HG02588 (cell line): ENCODE measurements at regions not wholly inside any gene's neighbourhood (a gene's known extent, or its start where the extent isn't known, plus 50 kb on each side); places are given as distances from the start of the nearest gene placed in this dataset.

ENCODE experiments used
- ATAC-seq: cut with Tn5 transposase; IDR thresholded peaks from one replicate; pipeline ENCODE4 v1.9.1; 2021; ENCODE audit warnings: mild to moderate bottlenecking, moderate library complexity; ENCODE audit not compliant: unreplicated experiment

DNA sequence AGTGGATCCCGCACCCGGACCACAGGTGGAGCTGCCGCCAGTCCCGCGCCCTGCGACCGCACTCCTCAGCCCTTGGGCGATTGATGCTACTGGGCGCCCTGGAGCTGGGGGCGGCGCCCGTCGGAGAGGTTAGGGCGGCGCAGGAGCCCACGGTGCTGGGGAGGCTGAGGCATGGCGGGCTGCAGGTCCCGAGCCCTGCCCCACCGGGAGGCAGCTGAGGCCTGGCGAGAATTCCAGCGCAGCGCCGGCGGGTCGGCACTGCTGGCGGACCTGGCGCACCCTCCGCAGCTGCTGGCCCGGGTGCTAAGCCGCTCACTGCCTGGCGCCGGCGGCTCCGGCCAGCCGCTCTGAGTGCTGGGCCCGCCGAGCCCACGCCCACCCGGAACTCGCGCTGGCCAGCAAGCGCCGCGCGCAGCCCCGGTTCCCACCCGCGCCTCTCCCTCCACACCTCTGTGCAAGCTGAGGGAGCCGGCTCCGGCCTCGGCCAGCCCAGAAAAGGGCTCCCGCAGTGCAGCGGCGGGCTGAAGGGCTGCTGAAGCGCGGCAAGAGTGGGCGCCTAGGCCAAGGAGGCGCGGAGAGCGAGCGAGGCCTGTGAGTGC, 1256.5 kb downstream of the STIM2 start:
- no peak for ATAC-seq

DNA sequence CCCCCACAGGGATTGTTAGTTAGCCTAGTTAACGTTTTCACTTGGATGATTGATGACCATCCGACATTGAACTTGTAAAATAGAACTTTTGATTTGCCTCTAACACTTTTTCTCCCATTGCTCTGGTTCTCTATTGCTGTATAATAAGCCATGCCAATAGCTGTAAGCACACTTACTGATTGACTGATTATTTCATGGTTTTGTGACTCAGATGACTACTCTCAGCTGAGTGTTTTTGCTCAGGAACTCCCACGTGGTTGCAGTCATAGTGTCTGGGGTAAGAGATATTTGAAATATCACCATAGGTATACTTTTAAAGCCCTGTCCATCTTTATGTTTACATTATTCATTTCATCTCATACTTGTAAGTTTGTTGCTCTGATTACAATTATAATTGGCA, 1285.5 kb downstream of the STIM2 start:
- no peak for ATAC-seq

DNA sequence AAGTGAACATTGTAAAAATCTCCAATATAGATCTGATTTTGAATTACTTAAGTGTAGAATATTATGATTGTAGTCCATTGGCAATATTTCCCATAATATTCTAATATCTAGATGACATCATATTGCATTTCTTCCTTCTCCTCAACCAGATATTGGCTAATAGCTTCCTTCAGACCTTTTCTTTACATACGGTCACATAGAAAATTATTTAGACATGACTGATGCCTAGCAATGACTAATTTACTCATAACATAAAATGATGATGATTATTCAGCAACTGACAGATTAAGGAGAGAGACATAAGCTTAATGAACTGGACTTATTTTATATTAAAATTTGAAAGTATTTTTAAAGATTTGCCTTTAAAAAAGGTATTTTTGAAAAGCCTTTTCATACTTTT, 1287.6 kb downstream of the STIM2 start:
- no peak for ATAC-seq

DNA sequence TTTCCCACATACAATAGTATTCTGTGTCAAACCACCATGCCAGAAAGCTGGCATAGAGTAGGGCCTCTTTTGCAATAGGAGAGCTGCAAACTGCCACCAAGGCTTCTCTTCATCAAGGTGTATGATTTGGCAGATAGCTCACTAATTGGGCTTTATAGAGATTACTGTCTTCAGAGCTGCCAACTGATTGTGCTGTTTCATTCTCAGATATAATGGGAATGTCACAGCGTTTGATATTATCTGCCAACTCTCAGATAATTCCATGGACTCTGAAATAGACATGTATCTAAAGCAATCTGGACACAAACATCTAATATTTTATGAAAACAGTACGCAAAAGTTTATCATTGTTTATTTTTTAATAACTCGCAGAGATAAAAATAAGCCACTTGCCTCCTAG, 1289.1 kb downstream of the STIM2 start:
- ATAC-seq = no peak

DNA sequence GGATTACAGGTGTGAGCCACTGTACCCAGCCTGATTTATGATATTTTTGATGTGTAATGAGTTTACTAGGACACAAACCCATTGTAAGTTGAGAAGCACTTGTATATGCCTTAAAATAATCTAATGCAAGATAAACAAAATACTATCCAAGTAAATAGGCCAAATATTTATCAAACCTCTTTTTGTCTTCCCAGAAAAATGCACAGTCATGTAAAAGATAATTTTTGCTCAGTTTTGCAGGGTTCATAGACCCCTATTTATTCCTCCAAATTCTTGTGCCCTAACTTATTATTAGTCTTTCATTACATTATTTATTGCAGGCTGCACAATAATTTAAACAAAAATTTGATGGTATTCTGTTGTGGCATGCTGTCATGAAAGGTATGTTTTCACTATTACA, 1290.7 kb downstream of the STIM2 start:
- no peak for ATAC-seq

DNA sequence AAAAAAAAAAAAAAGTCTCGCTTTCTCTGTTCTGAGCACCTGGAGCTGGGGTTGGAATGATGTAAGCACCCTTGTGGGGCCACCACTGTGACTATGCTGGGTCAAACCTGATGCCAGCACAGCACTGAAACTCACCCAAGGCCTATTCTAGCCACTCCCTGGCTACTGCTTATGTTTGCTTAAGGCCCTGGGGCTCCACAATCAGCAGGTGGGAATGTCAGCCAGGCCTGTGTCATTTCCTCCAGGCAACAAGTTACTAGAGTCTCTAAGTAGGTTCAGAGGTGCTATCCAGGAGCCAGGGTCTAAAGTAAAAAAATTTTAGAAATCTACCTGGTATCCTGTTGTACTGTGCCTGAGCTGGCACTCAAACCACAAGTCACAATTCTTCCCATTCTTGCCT, 1306.8 kb downstream of the STIM2 start:
- ATAC-seq = no peak

DNA sequence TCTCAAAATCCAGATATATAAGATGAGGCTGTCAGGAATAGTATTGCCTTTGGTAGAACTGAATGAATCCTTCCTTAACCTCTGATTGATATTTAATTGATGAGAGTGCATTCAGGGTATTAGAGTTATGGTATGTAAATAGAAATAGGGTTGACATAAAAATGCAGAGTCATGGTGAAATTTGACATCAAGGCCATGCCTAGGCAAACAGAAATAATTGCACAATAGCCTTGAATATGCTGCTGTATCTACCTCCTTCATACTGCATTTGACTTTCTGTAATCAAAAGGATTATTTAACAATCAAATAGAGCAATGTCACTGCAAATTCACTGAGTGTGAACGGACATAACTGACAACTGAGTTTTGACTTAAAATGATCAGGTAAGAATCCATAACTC, 1316.3 kb downstream of the STIM2 start:
- no peak for ATAC-seq

DNA sequence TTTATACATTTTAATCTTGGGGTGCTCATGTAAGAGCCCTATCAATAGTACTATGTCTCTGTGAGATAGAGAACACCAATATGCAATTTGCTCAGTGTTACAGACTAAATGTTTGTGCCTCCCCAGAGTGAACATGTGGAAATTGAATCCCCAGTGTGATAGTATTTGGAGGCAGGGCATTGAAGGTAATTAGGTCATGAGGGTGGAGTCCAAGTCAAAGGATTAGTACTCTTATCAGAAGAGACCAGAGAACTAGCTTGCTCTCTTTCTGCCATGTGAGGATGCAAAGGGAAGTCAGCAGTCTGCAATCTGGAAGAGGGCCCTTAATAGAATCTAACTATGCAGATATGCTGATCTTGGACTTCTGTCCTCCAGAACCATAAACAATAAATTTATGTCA, 1317.0 kb downstream of the STIM2 start:
- ATAC-seq = no peak

DNA sequence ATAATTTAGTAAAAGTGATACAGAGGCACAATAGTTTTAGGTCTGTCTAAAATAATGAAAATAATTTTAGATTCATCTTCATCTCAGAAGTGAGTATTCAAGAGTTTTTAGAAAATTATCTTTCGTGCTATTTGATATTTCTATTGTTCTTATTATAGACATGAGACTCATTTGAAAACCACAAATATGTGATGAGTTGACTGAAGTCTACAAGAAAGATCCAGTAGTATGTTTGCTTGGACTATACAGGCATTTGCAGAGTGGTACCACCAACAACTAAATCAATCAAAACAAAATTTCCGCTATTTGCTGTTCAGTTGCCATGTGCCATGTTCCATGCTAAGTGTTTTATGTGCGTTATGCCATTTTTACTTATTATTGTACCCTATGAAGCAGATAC, 1318.5 kb downstream of the STIM2 start:
- ATAC-seq = no peak

DNA sequence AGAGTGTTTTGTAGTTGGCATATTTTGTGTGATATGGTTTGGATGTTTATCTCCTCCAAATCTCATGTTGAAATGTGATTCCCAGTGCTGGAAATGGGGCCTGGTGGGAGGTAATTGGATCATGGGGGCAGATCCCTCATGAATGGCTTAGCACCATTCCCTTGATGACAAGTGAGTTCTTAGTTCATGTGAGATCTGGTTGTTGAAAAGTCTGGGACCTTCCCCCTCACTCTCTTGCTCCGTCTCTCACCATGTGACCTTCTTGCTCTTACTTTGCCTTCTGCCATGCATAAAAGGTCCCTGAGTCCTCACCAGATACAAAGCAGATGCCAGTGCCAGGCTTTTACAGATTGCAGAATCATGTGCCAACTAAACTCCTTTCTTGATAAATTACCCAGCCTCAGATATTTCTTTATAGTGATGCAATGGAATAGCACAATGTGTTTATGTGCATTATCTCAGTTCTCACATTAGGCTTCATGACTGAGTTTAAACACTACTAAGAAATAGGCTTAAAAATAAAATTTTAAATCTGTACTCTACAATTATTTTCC, 1348.8 kb downstream of the STIM2 start:
- no peak for ATAC-seq

DNA sequence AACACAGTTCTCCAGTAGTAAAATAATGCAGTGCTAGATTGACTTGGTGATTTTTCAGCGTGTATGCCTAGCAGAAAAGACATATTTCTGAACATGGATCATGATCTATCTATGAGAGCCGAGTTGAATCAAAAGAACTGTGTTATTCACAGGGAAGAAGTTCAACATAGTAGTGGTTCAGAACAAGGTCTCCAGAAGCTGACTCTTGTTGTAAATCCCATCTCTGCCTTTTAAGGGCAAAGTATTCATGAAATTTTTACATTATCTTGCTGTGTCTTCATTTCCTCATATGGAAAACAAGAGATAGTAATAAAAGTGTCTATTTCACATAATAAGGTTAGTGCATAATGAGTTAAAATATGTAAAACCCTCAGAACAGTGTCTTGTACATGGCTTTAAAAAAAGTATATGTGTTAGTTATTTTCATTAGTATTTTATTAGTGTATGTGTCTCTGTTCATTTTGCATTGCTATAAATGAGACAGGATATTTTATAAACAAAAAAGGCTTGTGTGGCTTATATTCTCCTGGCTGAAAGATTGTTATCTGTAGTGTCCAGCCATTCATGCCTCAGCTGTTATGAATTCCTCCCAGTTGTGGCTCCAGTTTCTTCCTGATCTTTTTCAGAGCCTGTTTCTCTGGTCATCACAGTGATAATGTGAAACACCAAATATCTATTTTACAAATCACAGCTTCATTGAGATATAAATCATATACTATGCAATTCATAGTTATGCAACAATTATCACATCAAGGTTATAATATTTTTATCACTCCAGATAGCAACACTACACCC, 1351.2 kb downstream of the STIM2 start:
- no peak for ATAC-seq

DNA sequence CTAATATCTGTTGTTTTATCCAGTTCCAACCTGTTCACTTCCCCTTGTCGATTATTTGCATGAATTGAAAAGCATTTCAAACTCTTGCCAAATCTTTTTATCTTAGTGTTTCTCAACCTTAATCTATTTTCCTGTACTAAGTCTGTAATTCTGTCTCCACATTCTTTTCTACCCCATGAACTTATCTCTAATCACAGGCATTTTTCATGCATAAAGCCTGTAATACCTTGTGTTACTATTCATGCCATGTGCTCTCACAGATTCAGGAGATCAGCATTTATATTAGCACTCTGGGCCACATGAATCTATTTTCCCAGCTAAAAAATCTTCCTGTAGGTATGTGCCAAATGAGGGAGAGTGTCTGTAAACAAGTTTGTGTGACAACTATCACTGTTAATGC, 1360.9 kb downstream of the STIM2 start:
- no peak for ATAC-seq

DNA sequence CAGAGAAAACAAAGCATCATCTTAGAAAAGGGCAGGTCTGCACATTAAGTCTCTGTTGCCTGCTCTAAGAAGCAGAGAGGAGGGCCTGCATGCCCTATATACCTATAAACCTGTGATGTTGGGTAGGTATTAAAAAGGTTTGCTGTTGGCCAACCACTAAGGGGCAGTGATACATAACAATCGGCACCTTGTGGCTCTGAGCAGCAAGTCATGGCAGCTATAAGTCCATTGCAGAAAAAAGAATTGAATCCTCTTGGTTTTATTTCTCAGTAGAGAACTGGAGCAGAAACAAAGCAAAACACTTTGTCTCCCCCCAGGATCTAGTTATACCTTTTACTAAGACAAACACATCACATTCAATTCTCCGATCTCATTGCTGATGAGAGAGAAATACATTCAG, 1364.4 kb downstream of the STIM2 start:
- no peak for ATAC-seq

DNA sequence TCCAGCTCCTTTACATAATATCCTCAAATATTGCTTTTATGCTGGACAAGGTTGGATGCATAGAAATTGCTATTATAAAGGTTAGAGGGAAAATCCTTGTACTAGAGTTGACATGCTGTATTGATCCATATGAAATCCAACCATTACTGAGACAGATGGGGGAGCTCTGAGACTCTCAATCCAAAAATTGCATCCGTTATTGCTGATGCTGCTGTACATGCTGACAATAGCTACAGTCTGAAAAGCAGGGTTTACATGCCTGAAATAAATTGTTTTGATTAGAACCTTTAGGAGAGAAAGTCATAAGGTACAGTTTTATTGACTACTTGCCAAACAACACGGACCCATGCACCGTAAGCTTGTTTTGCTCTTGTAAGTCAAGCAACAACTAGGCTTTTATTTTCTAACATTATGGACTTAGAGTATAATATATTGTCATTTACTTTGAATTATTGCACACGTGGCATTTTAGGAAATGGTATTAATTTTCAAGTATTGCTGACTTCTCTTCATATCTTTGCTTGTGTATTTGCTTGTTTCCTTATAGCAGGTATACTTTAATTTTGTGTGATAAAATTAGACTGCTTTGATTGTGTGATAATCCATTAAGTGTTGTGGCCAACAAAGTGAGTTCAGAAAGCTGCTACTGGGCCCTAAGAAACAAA, 1365.2 kb downstream of the STIM2 start:
- no peak for ATAC-seq

DNA sequence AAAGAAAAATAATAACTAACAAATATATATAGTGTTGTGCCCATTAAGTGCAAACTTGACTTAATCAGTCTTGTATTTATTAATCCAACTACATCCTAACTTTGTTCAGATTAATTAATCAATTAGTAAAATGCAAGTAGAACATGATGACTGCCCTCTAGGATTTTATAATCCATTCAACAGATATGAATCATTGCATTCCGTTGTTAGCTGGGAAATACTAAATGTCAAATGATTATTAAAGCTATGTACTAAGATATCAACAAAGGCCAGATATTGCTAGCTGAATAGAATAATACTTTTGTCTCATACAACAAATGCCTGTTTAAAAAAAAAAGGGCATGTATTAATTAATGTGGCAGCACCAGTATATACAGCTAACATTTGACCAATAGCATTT, 1366.3 kb downstream of the STIM2 start:
- no peak for ATAC-seq

DNA sequence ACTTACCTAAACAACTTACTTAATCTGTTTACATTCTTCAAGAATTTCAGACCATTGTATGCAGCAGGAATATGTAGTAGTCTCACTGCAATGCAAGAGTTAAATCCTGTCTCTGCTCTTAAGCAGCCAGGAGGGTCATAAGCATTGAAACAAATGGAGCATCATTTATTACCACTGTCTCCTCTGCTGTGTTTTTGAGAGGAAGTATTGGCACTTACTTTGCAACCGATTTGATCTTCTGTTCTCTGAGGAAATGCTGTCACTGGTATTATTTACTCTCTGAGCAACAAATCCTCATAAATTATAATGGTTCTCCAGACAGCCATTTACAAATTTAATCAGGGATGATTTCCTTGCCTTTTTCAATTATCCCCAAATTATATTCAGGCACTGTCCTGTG, 1367.1 kb downstream of the STIM2 start:
- no peak for ATAC-seq

DNA sequence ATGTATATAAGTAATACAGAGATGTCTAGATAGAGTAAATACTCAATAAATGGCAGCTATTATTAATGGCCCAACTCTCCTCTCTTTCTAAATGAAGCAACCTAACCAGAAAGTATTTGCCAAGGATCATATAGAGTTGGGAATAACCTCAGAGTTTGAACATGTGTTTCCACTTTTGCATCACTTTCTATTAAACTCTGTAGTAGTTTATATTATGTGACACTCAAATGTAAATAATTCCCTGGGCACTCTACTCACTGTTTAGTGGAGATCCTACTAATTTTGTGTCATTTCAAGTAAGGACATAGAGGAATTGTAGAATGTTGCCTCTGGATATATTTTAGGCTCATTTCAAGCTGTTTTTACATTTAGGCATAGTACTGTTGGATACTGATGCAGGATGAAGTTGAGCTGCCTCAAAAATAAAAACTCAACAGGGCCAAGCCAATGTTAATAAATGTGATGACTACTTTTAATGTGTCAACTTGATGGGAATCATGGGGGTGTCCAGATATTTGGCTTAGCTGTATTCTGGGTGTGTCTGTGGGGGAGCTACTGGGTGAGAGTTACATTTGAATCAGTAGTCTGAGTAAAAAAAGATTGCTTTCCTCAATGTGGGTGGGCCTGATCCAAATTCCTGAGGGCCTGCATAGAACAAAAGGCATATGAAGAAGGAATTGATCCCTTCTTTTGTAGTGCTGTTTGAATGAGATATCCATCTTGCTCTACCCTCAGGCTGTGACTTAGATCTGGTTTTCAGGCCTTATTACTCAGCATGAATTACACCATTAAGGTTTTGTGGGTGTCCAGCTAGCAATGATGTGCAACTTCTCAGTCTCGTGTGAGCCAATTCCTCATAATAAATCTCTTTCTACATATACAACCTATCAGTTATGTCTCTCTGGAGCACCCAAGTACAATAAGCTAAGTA, 1368.2 kb downstream of the STIM2 start:
- no peak for ATAC-seq

DNA sequence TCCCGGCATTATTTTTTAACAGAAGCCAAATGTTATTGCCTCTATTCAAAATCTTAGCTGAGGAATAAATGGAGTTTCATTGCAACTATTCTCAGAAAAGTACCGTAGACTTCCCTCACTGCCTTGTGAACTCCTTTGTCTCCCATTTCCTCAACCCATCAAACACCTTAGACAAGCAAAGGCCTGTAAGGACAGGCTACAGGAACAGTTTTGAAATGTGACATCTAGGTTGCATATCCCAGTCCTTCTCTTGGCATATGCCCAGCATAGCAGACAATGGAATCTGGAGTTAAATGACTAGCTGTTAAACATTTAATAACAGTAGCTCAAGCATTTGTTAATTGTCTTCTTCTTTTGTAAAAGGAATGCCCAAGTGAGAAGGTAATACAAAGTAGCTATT, 1371.7 kb downstream of the STIM2 start:
- ATAC-seq = no peak

DNA sequence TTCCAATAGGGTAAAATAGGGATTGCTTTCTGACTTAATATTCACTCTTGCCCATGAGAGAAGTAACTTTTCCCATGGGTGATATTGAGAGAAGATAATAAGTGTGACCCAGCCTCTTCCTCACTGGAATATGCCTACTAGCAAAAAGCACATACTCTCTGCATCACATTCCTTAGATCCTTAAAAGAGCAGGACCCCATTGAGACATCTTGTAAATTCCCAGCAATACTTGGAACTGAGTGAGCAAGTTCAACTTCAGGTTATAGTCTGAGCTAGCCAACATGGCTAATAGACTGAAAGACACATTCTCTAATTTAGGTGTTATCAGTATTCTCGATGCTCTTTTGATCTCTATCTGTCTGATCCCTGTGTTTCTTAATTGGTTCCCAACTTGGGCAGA, 1372.3 kb downstream of the STIM2 start:
- no peak for ATAC-seq

DNA sequence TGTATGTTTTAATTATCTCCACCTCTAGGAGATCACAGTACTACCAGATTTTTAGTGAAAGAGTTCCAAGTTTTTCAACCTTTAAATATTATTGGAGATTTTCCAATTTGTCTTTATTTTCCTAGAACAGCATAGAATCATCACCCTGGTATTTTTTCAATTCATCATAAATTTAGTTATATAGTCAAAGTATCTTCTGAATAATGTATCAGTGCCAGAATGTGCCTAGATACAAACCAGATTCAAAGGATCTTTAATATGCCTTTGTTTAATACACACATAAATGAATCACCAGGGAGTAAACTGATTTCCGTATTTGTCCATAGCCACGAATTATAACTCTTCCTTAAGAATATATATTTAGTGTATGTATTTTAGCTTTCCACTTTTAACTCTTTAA, 1373.1 kb downstream of the STIM2 start:
- ATAC-seq = no peak

DNA sequence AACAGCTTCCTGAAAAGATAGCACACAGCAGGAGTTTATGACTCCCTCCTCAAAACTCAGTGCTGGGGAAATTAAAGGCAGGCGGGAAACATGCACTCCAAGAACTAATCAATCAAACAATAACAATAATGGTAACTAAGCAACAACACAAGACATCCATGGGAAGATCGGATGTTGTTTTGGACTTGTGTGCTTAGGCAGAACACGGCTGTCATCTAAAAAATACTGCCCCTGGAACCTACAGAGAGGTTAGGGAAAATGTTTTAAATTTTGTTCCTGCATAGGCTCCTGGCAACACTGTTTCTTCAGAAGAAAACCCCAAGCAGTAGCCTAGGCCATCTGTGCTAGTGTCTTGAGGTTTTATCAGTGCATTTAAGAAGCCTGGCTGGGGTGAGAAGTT, 1378.2 kb downstream of the STIM2 start:
- no peak for ATAC-seq
